ENCODE measurements at regions not wholly inside any gene's neighbourhood (a gene's known extent, or its start where the extent isn't known, plus 50 kb on each side); places are given as distances from the start of the nearest gene placed in this dataset.
"Not testable (repeated sequence)": the region's sequence is repeated elsewhere in the genome, so short reads cannot be mapped to it uniquely, and the experiment has no call there.

DNA sequence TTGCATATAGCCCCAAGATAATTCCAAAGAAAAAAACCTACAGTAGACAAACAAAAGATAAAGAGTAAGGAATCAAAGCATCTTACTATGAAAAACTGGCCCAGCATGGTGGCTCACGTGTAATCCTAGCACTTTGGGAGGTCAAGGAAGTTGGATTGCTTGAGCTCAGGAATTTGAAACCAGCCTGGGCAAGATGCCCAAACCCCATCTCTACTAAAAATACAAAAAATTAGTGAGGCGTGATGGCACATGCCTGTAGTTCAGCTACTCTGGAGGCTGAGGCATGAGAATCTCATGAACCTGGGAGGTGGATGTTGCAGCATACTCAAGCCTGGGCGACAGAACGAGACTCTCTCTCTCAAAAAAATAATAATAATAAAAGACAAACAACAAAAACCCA, 764.7 kb upstream of the KIF2B start:
- DNase-seq: peak; percentile 2

DNA sequence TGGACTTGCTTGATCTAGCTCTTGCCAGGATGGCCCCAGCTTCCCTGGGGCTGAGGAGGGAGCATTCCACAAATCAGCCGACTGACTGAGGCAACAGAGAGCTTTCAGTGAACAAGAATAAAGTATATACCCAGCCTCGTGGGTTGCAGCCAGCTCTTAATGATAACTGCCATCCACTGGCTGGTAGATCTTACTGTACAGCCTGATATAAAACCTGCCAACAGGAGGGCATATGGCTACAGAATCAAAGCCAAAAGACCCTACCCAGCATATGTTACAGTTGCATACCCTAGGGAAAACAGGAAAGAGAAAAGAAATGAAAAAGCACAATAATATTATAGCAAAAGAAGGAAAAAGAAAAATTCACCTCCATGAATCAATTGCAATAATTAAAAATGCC, 775.9 kb upstream of the KIF2B start:
- DNase-seq: no peak

DNA sequence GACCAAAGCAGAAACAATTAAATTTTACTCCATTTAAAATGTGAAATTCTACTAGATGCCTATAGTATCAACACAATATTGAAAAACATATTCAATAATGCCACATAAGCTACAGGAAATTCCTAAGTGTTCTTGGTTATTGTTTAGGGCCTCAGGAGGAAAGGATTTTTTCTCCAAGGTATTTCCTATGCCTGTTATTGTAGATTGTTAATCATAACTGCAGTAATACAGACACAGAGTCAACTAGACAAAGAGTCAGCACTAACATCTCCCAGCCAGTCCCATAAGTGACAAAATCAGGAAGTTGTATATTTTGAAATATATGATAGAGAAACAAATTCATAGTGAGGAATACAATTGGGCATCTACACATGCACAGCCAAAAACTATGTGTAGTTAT, 782.7 kb upstream of the KIF2B start:
- no peak for DNase-seq

DNA sequence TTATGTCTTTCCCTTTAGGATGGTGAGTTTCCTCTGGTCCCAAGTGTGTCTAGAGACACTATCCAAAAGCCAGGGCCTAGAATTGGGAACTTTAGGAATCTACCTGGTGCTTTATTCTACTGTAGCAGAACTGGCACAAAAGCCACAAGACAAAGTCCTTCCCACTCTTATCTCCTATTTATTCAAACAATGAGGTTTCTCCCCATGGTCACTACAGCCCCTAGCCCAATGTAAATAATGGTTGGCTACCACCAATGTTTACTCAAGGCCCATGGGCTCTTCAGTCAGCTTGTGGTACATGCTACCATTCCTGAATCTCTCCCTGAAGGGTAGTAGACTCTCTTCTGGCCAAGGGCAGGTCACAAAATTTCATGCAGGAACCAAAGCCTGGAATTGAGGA, 789.4 kb upstream of the KIF2B start:
- DNase-seq: no peak

DNA sequence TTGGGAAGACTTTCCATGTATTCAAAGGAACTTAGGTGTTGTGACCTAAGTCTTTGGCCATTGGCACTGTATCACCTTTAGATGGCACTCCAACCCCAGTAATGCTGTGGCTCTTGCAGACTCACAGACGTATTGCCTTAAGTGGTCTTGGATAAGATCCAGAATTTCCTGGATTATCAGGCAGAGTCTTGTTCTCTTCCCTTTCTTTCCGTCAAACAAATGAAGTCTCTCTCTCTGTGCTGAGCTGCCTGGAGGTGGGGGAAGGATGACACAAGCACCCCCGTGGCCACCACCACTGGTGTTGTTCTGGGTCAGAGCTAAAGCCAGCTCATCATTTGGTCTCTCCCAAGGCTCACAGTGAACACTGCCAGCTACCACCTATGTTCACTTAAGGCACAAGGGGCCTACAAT, 789.9 kb upstream of the KIF2B start:
- DNase-seq: peak; percentile 61

DNA sequence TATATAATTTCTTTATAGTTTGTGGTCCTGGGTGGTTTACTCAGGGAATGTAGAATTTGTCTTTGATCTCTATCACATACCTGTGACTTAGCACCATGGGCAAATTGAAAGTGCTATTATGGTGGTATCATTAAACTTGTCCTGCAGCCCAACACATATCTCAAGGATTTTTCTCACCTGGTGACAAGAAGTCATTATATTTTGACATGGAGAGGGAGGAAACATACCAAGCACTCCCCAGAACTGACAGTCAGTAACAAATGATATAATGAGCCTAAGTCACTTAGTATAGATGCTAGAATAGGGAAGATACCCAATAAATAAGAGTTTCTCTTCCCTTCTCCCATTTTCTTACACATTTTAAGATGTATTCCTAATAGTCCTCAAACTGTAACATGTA, 805.5 kb upstream of the KIF2B start:
- no peak for DNase-seq

DNA sequence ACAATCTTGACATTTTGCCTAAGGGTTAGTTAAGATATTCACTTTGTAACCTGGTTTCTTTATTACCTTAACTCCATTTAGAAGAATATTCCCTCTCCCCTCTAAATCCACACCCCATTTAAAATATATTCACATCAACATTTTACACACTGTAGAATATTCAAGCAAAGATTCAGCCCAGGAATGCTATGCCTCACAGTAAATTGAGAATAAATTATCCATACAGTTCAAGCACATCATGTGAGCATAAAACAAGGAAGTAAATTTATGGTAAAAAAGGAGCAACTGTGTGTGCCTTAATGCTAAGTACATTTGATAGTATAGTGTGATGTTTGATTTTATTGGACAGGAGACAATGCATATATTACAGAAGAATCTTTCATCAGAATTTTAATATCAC, 806.6 kb upstream of the KIF2B start:
- no peak for DNase-seq

DNA sequence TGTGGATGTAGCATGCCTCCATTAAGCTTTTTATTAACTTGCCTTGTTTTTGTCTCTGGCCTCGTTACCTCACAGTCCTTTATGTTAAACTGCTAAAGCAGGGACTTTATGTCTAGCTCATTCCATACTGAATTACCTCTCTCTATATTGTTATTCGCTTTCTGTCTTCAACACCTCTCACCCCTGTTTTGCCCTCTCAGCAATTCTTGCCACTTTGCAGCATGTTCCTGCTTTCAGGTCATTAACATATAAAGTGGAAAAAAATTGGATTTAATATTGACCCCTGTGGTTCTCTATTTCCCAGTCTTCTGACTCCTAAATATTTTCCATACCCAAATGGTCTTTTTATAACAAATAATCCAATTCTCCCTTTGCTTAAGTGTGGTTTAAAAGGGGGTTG, 810.4 kb upstream of the KIF2B start:
- no peak for DNase-seq

DNA sequence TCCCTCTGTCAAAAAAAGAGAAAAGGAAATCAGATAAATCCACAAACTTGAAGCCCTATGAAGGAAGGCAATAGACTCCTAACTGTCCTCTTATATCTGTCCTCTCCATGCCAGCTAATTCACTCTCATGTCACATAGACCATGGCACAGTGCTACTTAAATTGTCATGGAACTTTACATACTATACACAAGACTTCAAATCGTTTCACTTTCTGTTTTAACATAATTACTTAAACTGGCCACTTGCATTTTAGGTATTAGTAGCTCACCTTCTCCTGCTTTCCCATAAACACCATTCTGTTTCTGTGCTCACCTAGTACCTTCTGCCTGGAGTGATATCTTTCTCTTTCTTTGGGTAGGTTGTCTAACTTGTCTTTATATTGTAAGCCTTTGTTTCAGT, 816.7 kb upstream of the KIF2B start:
- no peak for DNase-seq

DNA sequence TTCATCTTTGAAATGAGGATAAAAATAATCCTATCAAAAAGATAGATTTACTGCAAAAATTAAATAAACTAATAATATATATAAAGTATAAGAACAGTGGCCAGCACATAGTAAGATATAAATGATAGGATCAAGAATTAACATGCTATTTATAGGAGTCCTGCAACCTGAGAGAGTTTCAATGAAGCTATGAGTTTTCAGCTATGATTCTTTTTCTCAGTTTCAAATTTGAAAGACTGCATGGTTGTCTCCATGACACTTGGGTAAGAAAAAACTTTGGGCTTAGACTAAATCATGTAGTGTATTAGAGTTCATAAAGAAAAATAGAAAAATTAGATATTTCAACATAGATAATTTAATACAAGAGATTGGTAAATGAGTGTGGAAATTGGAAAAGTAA, 817.8 kb upstream of the KIF2B start:
- DNase-seq: no peak

DNA sequence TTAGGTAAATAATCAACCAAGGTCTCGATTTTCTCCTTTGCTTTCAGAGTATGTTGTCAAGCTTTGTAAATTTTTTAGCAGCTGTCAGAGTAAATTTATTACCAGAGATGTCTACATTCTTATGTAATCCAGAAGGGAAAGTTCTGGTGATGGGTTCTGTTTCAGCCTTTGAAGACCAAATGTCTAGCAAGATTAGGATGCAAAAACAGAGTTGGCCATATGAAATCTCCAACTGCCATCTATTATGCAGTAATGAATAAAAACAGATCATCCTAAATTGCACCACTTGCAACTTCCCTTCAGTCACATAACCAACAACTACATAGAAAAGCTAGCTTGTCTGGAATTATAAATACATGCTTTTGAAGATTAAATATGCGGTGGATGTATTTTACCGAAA, 826.8 kb upstream of the KIF2B start:
- no peak for DNase-seq

DNA sequence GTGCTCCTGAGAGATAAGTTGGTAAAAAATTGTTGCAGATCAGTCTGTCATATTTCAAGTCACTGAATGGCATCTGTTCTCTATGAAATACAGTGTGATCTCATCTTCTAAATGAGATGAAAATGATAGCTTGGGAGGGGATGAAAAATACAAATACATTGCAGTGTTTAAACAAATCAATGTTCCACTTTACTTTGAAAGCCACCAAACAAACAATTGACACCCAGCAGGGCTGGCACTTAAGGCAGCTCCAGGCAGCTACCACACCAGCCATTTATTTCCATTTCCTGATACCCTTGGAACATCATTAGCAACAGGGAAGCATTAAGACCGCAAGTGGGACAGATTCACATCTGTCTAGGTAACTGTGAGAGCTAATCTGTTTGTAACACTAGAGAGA, 827.6 kb upstream of the KIF2B start:
- DNase-seq: no peak

DNA sequence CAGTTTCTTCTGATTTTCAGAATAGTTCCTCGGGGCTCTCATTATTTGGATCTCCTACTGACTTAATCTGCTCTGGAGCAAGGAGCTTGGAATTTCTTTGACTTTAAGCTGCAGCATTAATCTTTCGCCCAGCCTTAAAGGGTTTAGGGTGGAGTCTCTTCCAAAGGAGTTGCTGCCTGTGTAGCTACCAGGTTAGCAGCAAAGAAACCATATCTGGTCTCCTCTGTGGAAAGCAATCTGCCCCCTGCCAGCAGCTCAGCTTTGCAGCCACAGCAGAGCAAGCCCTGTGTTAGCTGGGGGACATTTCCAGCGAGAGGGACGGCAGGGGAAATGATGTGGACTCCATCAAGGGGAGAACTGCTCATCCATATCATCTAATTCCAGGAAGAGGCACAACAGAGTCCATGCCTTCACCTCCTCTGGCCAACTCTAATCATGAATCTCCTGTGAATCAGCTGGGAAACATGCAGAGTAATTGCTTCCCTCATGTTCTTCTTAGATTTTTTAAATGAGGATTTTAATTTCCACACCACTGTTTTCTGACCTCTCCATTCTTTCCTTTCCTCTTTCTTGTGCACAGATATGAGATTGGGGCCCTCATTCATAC, 827.6 kb upstream of the CA10 start:
- DNase-seq: no peak

DNA sequence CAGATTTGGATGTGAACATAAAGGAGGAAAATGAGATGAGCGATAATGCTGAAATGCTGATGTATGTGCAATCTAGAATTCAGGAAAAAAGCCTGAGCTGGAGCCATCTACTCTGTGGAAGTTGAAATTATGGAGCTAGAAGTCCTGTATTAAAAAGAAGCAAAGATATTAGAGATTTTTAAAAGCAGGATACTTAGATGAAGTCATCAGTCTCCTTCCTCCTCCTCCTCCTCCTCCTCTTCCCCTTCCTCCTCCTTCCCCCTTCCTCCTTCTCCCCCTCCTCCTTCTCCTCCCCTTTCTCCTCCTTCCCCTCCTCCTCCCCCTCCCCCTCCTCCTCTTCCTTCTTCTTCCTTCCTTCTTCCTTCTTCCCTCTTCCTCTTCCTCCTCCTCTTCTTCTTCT, 823.8 kb upstream of the CA10 start:
- no peak for DNase-seq

DNA sequence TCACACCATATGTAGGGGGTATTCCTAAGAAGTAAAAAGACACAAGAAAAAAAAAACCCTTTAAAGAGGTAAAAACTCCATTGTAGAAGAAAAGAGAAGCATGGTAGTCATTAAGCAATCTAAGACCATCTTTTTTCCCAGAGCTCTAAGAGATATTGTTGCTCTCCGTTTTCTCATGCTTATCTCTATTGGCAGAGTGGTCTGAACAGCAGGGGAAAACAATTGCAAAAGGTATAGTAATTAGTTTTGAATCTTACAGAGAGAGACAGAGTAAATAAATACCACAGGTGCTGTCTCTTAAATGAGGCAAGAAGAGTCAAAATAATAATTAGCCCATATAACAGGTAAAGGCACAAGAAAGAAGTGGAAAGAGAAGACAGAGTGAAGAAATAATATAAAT, 821.4 kb upstream of the CA10 start:
- no peak for DNase-seq

DNA sequence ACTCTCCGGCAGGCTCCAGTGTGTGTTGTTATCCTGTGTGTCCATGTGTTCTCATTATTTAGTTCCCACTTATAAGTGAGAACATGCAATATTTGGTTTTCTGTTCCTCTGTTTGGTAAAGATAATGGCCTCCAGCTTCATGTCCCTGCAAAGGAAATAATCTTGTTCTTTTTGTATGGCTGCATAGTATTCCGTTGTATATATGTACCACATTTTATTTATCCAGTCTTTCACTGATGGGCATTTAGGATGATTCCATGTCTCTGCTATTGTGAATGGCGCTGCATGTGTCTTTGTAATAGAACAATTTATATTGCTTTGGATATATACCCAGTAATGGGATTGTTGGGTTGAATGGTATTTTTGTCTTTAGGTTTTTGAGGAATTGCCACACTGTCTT, 807.3 kb upstream of the CA10 start:
- no peak for DNase-seq

DNA sequence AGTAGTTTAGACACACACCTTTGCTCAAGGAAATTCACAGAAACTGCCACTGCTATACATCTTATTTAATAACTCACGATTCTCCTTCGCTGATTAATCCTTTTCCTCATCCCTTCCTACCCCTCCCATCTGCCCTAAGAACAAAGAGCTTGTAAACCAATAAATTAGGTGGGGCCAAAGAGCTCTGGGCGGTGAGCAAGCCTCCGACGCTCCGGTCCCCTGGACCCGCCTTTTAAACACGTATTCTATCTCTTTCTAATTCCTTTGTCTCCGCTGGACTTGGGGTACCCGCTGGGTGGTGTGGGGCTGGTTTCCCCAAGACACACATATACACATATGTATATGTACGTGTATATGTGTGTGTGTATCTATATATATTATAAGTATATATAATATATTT, 803.2 kb upstream of the CA10 start:
- not testable (repeated sequence) for DNase-seq

DNA sequence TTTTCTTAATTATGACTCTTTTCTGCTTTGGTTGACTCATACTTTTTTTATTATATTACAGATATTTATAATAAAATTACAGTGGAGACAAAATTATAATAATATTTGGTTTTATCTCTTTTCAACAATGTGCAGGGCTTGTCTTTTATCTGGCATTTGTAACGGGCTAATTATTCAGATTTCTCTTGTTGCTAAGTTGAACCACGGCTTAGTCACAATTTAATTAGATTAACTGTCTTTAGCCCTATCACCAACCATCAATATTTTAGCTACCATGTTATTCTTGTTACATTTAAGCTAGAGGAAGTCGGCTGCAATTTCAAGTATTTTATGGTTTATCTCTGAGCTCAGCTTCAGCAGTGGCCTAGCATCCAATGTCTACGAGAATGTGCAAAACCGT, 798.9 kb upstream of the CA10 start:
- DNase-seq: no peak

DNA sequence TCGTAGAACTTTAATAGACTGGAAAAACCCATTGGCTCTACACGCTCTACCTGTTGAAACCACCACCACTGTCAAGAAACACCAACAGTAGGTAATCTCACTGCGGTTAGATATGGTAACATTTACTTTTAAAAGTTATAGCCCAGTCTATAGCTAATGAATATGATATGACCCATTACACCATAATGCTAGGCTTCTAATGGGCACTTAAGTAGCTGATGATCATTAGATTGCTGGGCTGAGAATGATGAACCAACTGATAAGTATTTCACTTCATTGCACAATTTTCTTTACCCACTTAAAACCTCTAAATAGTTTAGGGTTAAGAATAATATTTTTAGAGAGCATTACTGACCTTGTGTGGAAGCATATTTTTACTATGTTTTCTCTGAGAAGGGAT, 788.9 kb upstream of the CA10 start:
- DNase-seq: no peak

DNA sequence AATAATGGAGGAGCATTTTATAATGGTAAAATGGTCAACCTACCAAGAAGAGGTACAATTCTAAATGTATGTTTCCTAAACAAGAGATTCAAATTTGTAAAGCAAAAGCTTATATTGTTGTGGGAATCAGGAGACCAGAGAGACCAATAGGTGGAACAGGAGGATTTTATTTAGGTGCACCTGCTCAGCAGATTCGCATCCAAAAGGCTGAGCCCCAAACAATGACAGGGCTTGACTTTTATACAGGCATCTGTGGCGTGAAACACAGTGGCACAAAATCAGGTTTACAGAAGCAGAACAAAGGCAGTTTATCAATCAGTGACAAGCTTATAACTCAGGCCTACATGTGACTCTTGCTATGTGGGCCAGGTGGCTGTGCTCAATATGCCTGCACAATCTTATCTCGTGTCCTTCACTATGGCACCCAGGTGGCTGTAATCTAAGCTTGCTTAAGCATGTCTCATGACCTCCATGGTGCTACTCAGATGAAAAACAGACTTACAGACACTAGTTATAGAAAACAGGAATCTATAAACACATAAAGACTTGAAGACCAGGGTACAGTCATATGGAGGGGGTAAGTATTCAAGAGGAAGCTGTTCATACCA, 780.2 kb upstream of the CA10 start:
- no peak for DNase-seq

DNA sequence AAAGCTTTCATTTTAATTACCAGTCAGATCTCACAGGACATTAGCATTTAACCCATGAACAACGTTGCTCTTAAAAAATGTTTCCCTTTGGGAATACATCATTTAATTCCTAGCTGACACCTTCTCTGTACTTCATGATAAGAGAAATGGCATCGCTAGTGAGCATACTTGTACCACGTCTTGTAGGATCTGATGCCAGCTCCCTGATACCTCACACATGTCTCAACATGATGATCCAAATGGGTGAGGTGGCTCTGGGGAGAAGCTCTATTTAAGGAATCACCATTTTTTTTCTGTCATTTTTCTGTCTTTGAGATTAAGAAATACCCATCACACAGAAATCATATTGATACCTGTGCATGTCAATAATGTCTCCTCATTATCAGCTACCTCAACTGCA, 772.1 kb upstream of the CA10 start:
- no peak for DNase-seq

DNA sequence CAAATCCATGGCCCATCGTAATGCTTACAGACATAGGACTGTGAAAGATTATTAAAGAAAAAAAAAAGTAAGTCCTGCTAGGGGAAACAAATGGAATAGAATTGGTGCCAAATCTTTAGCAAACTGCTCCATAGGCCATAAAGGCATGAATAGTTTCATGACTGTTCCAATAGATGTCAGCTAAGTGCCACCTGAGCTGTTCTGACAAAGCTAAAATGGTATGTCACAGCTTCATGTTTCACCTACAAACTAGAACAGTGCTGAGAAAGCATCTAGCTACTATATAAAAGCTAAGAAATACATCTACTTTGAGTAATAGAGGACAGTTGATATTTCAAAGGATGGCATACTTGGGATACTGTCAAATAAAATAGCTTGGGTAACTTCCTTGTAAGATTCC, 771.6 kb upstream of the CA10 start:
- no peak for DNase-seq

DNA sequence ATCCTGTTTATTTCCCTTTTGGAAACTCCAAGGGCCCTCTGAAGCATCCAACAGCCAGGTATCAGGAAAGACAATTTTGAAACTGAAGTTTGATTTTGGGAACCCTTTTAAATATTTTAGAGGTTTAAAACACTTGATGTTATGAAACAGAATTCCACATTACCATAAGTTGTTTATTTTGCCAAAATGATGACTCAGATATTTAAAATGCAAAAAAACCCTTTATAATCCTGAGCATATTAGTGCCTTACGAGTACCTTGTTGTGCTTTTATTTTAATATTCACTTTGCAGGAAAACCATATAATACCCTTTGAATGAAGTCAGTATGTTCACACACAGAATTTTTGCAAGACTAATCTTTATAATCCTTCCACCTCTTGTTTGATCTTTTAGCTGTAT, 765.1 kb upstream of the CA10 start:
- DNase-seq: no peak

DNA sequence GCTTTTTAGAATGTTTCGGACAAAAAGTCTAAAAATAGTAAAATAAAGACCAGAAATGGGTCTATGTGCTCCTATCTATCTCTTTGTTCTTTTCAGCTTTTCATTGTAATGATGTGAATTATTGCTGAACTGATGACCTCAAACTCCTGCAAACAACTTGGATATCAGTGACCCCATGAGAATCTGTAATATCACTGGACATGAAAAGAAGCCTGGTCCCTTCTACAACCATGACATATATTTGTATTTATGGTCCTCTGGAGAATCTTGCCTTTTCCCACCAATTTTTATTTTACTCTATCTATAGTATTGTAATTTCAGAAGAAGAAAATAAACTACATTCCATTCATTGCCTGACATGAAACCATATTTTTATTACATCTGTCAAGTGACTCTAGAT, 740.7 kb upstream of the CA10 start:
- no peak for DNase-seq

DNA sequence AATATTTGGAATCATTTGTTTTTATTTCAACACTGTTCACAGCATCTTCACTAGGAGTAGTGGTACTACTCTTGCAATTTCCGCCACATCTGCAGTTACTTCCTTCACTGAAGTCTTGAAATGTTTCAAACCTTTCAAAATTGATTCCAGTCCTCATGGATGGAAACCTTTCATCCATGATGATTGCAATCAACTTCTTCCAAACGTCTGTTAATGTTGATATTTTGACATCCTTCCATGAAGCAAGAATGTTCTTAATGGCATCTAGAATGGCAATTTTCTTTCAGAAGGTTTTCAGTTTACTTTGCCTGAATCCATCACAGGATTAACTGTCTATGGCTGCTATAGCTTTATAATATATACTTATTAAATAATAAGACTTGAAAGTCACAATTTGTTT, 736.8 kb upstream of the CA10 start:
- DNase-seq: no peak

All from left kidney (tissue), 1 donor.